Thoracic aorta (tissue), 2 donors: ENCODE measurements at regions not wholly inside any gene's neighbourhood (a gene's known extent, or its start where the extent isn't known, plus 50 kb on each side); places are given as distances from the start of the nearest gene placed in this dataset.

Source experiments
- ATAC-seq: fragments of 150-250 bp; one replicate; pipeline ENCODE4 v1.8.0; 2017; ENCODE audit warnings: low read depth; ENCODE audit not compliant: insufficient number of reproducible peaks, low FRiP score
- DNase-seq: peaks from one replicate; pipeline ENCODE4 v3.0.0-alpha.2; 2020; ENCODE audit warnings: low spot score
- H3K27ac ChIP-seq, 2 donors: fragments of 200-600 bp; sonication (generic); 1 replicate in 1 of 2; 2 replicates in 1 of 2; pipeline ENCODE4 v1.5.1; 2016; ENCODE audit warnings: mild to moderate bottlenecking in 2 of 2, moderate library complexity in 2 of 2
- H3K27me3 ChIP-seq: fragments of 200-600 bp; sonication (generic); replicated peaks from 2 replicates; pipeline ENCODE4 v1.6.0; 2016; ENCODE audit warnings: mild to moderate bottlenecking; ENCODE audit not compliant: insufficient read depth
- H3K36me3 ChIP-seq: fragments of 200-600 bp; sonication (generic); one replicate; pipeline ENCODE4 v1.5.1; 2016
- H3K4me1 ChIP-seq, 2 donors: fragments of 200-600 bp; sonication (generic); 1 replicate in 1 of 2; 2 replicates in 1 of 2; pipeline versions ENCODE4 v1.5.1 to v1.6.0; 2016; ENCODE audit warnings: low read depth in 2 of 2, mild to moderate bottlenecking in 1 of 2; ENCODE audit not compliant: control insufficient read depth in 1 of 2
- H3K4me3 ChIP-seq: fragments of 200-600 bp; sonication (generic); 2 replicates; pipeline ENCODE4 v1.5.1; 2016; ENCODE audit warnings: mild to moderate bottlenecking
- H3K9me3 ChIP-seq: fragments of 200-600 bp; sonication (generic); 2 replicates; pipeline ENCODE4 v1.5.1; 2016
- CTCF ChIP-seq: fragments of 200-600 bp; sonication (generic); IDR thresholded peaks from one replicate; pipeline ENCODE4 v1.5.1; 2019; ENCODE audit warnings: antibody characterized with exemption

GRCh38 chr13:40275636-40276035 is 390.8 kb downstream of the FOXO1 start:
- ATAC-seq, result no peak
- TF ChIP-seq CTCF, result no peak

GRCh38 chr13:40283666-40284065 is 382.8 kb downstream of the FOXO1 start:
- no peak for TF ChIP-seq CTCF

More at GRCh38 chr13:40275636-40276035, 390.8 kb downstream of the FOXO1 start:
- Histone ChIP-seq H3K27ac (no peak overlapping the region), H3K27me3 (no peaks in the 10 kb centered on the region), H3K4me1 (peaks cover 19 to 28% of the 10 kb centered on the region in 2 donors), H3K4me3 (no peak overlapping the region), H3K9me3 (no peaks in the 10 kb centered on the region), H3K36me3 (no peaks in the 10 kb centered on the region)
- no peak for DNase-seq

GRCh38 chr13:40285634-40286033 is 380.8 kb downstream of the FOXO1 start:
- no peak for DNase-seq
- no peaks in the 10 kb centered on the region for H3K27me3 ChIP-seq
- H3K4me1 ChIP-seq, result no peaks in the 10 kb centered on the region
- H3K27ac ChIP-seq, result no peak overlapping the region
- no peak overlapping the region for H3K4me3 ChIP-seq
- H3K36me3 ChIP-seq, result no peaks in the 10 kb centered on the region
- TF ChIP-seq CTCF, result no peak
- no peaks in the 10 kb centered on the region for H3K9me3 ChIP-seq
- no peak for ATAC-seq

More at GRCh38 chr13:40283666-40284065, 382.8 kb downstream of the FOXO1 start:
- no peak overlapping the region for H3K27ac ChIP-seq
- DNase-seq, result no peak
- H3K36me3 ChIP-seq, result no peaks in the 10 kb centered on the region
- H3K4me1 ChIP-seq, result no peaks in the 10 kb centered on the region
- no peaks in the 10 kb centered on the region for H3K27me3 ChIP-seq
- no peaks in the 10 kb centered on the region for H3K9me3 ChIP-seq
- no peak overlapping the region for H3K4me3 ChIP-seq
- ATAC-seq, result no peak

GRCh38 chr13:40287428-40287827 is 379.0 kb downstream of the FOXO1 start:
- ATAC-seq (no peak), DNase-seq (no peak)
- Histone ChIP-seq H3K4me1 (no peaks in the 10 kb centered on the region), H3K36me3 (no peaks in the 10 kb centered on the region), H3K27me3 (no peaks in the 10 kb centered on the region), H3K4me3 (no peak overlapping the region), H3K9me3 (no peaks in the 10 kb centered on the region), H3K27ac (no peak overlapping the region)
- no peak for TF ChIP-seq CTCF

GRCh38 chr13:40288259-40288658 is 378.2 kb downstream of the FOXO1 start:
- H3K36me3 ChIP-seq, result no peaks in the 10 kb centered on the region
- no peak overlapping the region for H3K4me3 ChIP-seq
- H3K4me1 ChIP-seq, result no peaks in the 10 kb centered on the region
- no peak for ATAC-seq
- H3K27me3 ChIP-seq, result no peaks in the 10 kb centered on the region
- H3K27ac ChIP-seq, result no peak overlapping the region
- no peak for TF ChIP-seq CTCF
- DNase-seq, result no peak
- no peaks in the 10 kb centered on the region for H3K9me3 ChIP-seq
